PC-3 (cell line): ENCODE measurements at regions not wholly inside any gene's neighbourhood (a gene's known extent, or its start where the extent isn't known, plus 50 kb on each side); places are given as distances from the start of the nearest gene placed in this dataset.

Experiments
- ATAC-seq: fragments of 200-7000 bp; cut with Tn5 transposase; 2 replicates; pipeline ENCODE4 v1.9.1; 2020; ENCODE audit warnings: mild to moderate bottlenecking, moderate library complexity
- BruUV-seq: library from RNA; stranded (reverse); fragments of 400-500 nt; replicated peaks from 2 replicates; lab custom pipeline; 2021; lab: Mats Ljungman, UMichigan
- CTCF ChIA-PET: fragments of 300-600 bp; sonication (Branson Sonifier 250); formaldehyde crosslinking; loops from one replicate; lab custom pipeline; 2022; ENCODE audit warnings: antibody characterized with exemption; lab: Charles Lee
- POLR2A ChIA-PET: fragments of 300-600 bp; sonication (Branson Sonifier 250); formaldehyde crosslinking; loops from one replicate; lab custom pipeline; 2022; ENCODE audit warnings: antibody characterized with exemption; ENCODE audit not compliant: unreplicated experiment; lab: Charles Lee
- DNase-seq: peaks from one replicate; pipeline ENCODE4 v3.0.0-alpha.2; 2015
- H2AFZ ChIP-seq: fragments of 300-600 bp; sonication (generic); 2 replicates; pipeline ENCODE4 v1.6.0; 2016; ENCODE audit warnings: antibody characterized with exemption, low read length
- H3F3A ChIP-seq: fragments of 300-600 bp; sonication (generic); one replicate; pipeline ENCODE4 v1.6.0; 2017; ENCODE audit warnings: antibody characterized with exemption, low read length, control low read depth, mild to moderate bottlenecking; ENCODE audit not compliant: unreplicated experiment
- H3K27ac ChIP-seq: fragments of 300-600 bp; sonication (generic); 2 replicates; pipeline ENCODE4 v1.5.1; 2016; ENCODE audit warnings: mild to moderate bottlenecking, low read length
- H3K27me3 ChIP-seq: fragments of 300-600 bp; sonication (generic); 2 replicates; pipeline ENCODE4 v1.6.1; 2016; ENCODE audit warnings: low read length, mixed read lengths
- H3K36me3 ChIP-seq: fragments of 300-600 bp; sonication (generic); 2 replicates; pipeline ENCODE4 v1.6.1; 2016; ENCODE audit warnings: low read depth, mixed run types, low read length, mixed read lengths
- H3K4me1 ChIP-seq: fragments of 300-600 bp; sonication (generic); 2 replicates; pipeline ENCODE4 v1.5.1; 2016; ENCODE audit warnings: low read length; ENCODE audit not compliant: insufficient read depth
- H3K4me2 ChIP-seq: fragments of 300-600 bp; sonication (generic); 2 replicates; pipeline ENCODE4 v1.6.0; 2016; ENCODE audit warnings: low read length
- H3K4me3 ChIP-seq: fragments of 300-600 bp; sonication (generic); 2 replicates; pipeline ENCODE4 v1.5.1; 2016; ENCODE audit warnings: mild to moderate bottlenecking, low read length, mixed read lengths
- H3K79me2 ChIP-seq: fragments of 300-600 bp; sonication (generic); 2 replicates; pipeline ENCODE4 v1.6.1; 2017; ENCODE audit warnings: low read length, mixed read lengths
- H3K9ac ChIP-seq: fragments of 300-600 bp; sonication (generic); 2 replicates; pipeline ENCODE4 v1.6.0; 2016; ENCODE audit warnings: mild to moderate bottlenecking, low read length
- H3K9me2 ChIP-seq: fragments of 300-600 bp; sonication (generic); replicated peaks from 2 replicates; pipeline ENCODE4 v1.6.1; 2016; ENCODE audit warnings: mixed run types, low read length, mixed read lengths
- H3K9me3 ChIP-seq: fragments of 300-600 bp; sonication (generic); 2 replicates; pipeline ENCODE4 v1.6.1; 2016; ENCODE audit warnings: low read length, mixed read lengths
- H4K20me1 ChIP-seq: fragments of 300-600 bp; sonication (generic); 2 replicates; pipeline ENCODE4 v1.6.1; 2016; ENCODE audit warnings: low read length, mixed read lengths
- EZH2 ChIP-seq: fragments of 300-600 bp; sonication (generic); IDR thresholded peaks from one replicate; pipeline ENCODE4 v1.6.1; 2017; ENCODE audit warnings: antibody characterized with exemption, mild to moderate bottlenecking, low read length; ENCODE audit not compliant: unreplicated experiment
- EZH2phosphoT487 ChIP-seq: fragments of 300-600 bp; sonication (generic); IDR thresholded peaks from 2 replicates; pipeline ENCODE4 v1.6.1; 2018; ENCODE audit warnings: mild to moderate bottlenecking, antibody characterized with exemption, low read length, borderline replicate concordance
- intact Hi-C: fragments of 100-400 bp; cut with micrococcal nuclease; formaldehyde crosslinking; loops from 2 replicates; pipeline ENCODE4 v1.9.0; 2023
- TF ChIP-seq, protein P1 (sequence below): fragments of 300-600 bp; sonication (generic); conservative IDR thresholded peaks from 2 replicates; pipeline ENCODE4 v1.5.1; 2017; ENCODE audit warnings: antibody characterized with exemption, low read depth, mild to moderate bottlenecking, low read length

DNA sequence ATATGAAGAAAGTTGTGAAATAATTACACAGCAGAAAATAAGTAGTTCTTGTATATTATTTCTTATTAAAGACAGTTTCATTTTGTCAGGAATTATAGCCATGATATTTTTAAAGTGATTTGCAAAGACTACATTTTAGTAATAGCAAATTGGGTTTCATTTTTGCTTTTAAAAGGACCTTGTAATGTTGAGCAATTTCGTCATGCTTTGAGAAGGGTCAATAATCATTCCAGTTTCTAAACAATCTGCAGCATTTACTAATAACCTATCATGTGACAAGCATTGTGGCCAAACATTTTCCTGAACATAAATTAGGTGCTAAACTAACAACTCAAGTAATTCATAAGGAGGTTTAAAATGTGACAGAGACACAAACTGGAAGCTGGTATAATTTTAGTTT is 214.4 kb upstream of the CBLB start:
- intact Hi-C loops: no loop called here
- no peak for ATAC-seq

DNA sequence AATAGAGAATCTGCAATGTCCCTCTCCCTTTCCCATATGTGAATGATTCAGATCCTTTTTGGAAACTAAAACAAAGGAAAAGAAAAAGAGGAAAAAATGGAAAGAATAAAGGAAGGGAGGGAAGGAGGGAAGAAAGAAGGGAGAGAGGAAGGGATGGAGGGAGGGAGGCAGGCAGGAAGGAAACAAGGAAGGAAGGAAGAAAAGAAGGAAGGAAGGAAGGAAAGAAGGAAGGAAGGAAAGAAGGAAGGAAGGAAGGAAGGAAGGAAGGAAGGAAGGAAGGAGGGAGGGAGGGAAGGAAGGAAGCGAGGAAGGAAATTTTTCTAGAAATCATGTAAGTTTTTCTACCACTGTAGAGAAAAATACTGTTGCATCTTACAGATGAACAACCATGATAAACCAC is 215.0 kb upstream of the CBLB start:
- BruUV-seq: no TSS peak

More for the DNA sequence above, 214.4 kb upstream of the CBLB start:
- ChIA-PET POLR2A (no interaction called here), CTCF (no interaction called here)
- Histone ChIP-seq H3K27me3 (no peaks in the 10 kb centered on the region), H4K20me1 (no peaks in the 10 kb centered on the region), H3K9ac (no peak overlapping the region), H3K9me3 (no peaks in the 10 kb centered on the region), H2AFZ (no peak overlapping the region), H3K27ac (no peak overlapping the region), H3K4me2 (no peak overlapping the region), H3F3A (no peaks in the 10 kb centered on the region), H3K36me3 (no peaks in the 10 kb centered on the region), H3K4me1 (peaks cover 9% of the 10 kb centered on the region), H3K9me2 (no peaks in the 10 kb centered on the region), H3K79me2 (no peaks in the 10 kb centered on the region), H3K4me3 (no peak overlapping the region)
- TF ChIP-seq EZH2: no peak
- TF ChIP-seq, protein P1, sequence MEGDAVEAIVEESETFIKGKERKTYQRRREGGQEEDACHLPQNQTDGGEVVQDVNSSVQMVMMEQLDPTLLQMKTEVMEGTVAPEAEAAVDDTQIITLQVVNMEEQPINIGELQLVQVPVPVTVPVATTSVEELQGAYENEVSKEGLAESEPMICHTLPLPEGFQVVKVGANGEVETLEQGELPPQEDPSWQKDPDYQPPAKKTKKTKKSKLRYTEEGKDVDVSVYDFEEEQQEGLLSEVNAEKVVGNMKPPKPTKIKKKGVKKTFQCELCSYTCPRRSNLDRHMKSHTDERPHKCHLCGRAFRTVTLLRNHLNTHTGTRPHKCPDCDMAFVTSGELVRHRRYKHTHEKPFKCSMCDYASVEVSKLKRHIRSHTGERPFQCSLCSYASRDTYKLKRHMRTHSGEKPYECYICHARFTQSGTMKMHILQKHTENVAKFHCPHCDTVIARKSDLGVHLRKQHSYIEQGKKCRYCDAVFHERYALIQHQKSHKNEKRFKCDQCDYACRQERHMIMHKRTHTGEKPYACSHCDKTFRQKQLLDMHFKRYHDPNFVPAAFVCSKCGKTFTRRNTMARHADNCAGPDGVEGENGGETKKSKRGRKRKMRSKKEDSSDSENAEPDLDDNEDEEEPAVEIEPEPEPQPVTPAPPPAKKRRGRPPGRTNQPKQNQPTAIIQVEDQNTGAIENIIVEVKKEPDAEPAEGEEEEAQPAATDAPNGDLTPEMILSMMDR: no peak
- no peak for TF ChIP-seq EZH2phosphoT487
- BruUV-seq: no TSS peak
- DNase-seq: no peak

DNA sequence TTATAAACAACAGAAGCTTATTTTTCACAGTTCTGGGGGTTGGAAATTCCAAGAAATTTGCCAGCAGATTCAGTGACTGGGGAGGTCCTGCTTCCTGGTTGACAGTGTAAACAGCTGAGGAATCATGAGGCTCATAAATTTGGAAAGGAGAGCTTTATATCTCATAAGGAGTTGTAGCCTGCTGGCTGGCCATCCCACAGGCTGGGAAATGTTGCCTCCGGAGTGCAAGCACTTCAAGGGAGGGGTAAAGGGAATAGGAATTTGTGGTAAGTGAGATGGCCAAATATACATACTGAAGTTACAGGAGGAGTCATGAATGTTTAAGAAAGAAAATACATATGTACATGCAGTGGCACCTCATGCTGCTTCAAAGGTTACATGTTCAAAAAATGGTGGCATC is 217.2 kb upstream of the CBLB start:
- ChIA-PET CTCF (no interaction called here), POLR2A (interaction anchor here (0.6 kb wide), 1 partner anchor 84 kb away, joined by 3 read pairs; no protein-coding TSS in a partner anchor)
- peak; percentile 39 for DNase-seq
- H3K4me1 ChIP-seq: peaks cover 14% of the 10 kb centered on the region
- H3K4me2 ChIP-seq: no peak overlapping the region
- H3K9ac ChIP-seq: peak overlapping the region; percentile 32; the same call in 1 of the 2 replicates
- intact Hi-C loops: loop anchor here (5.0 kb wide), 1 partner anchor 179 kb away; no protein-coding TSS in a partner anchor
- no peaks in the 10 kb centered on the region for H3K79me2 ChIP-seq
- H3K9me3 ChIP-seq: no peaks in the 10 kb centered on the region
- peak overlapping the region; percentile 79 for H3K27ac ChIP-seq
- peak; percentile 90 for ATAC-seq
- BruUV-seq: no TSS peak
- no peak overlapping the region for H2AFZ ChIP-seq
- H3F3A ChIP-seq: no peaks in the 10 kb centered on the region
- H3K9me2 ChIP-seq: no peaks in the 10 kb centered on the region
- no peak overlapping the region for H3K4me3 ChIP-seq
- no peak for TF ChIP-seq EZH2
- no peaks in the 10 kb centered on the region for H3K27me3 ChIP-seq
- no peaks in the 10 kb centered on the region for H4K20me1 ChIP-seq
- H3K36me3 ChIP-seq: no peaks in the 10 kb centered on the region

More for the DNA sequence above, 215.0 kb upstream of the CBLB start:
- intact Hi-C loops: no loop called here
- no peaks in the 10 kb centered on the region for H4K20me1 ChIP-seq
- no peak overlapping the region for H3K27ac ChIP-seq
- H3K9ac ChIP-seq: no peak overlapping the region
- H3K36me3 ChIP-seq: no peaks in the 10 kb centered on the region
- ATAC-seq (no peak), DNase-seq (no peak)
- no peak overlapping the region for H2AFZ ChIP-seq
- H3K79me2 ChIP-seq: no peaks in the 10 kb centered on the region
- POLR2A ChIA-PET: no interaction called here
- H3K9me3 ChIP-seq: no peaks in the 10 kb centered on the region
- no peak overlapping the region for H3K4me2 ChIP-seq
- peaks cover 9% of the 10 kb centered on the region for H3K4me1 ChIP-seq
- no peak overlapping the region for H3K4me3 ChIP-seq
- no peaks in the 10 kb centered on the region for H3K9me2 ChIP-seq
- no peaks in the 10 kb centered on the region for H3K27me3 ChIP-seq
- H3F3A ChIP-seq: no peaks in the 10 kb centered on the region
- CTCF ChIA-PET: no interaction called here
- TF ChIP-seq EZH2phosphoT487 (no peak), EZH2 (no peak)
- TF ChIP-seq, protein P1: no peak
